Motor neuron (in vitro differentiated cells): ENCODE measurements at regions not wholly inside any gene's neighbourhood (a gene's known extent, or its start where the extent isn't known, plus 50 kb on each side); places are given as distances from the start of the nearest gene placed in this dataset.

ENCODE experiments used
- ATAC-seq, 8 experiments: fragments of 200-7000 bp; cut with Tn5 transposase; replicated peaks in 6 of 8; 2 replicates each; pipeline ENCODE4 v1.8.0; 2021; ENCODE audit warnings: mild to moderate bottlenecking in 8 of 8, moderate library complexity in 8 of 8
- H3K27ac ChIP-seq, 2 donors: fragments of 250-450 bp; sonication (Bioruptor Pico); 2 replicates each; pipeline ENCODE4 v1.9.0; 2021; ENCODE audit warnings: antibody characterized with exemption in 2 of 2, mild to moderate bottlenecking in 2 of 2, moderate library complexity in 1 of 2
- H3K4me1 ChIP-seq, 2 donors: fragments of 250-450 bp; sonication (Bioruptor Pico); replicated peaks in 1 of 2; 2 replicates each; pipeline ENCODE4 v1.6.1; 2021; ENCODE audit warnings: antibody characterized with exemption in 2 of 2, mild to moderate bottlenecking in 2 of 2, moderate library complexity in 1 of 2
- H3K4me3 ChIP-seq, 5 donors: fragments of 250-450 bp; sonication (Bioruptor Pico); 2 replicates each; pipeline ENCODE4 v1.9.0; 2021; ENCODE audit warnings: antibody characterized with exemption in 5 of 5, mild to moderate bottlenecking in 5 of 5, moderate library complexity in 4 of 5
- WGBS, 10 experiments: fragments of 450-650 bp; shearing (Covaris generic); methylation state at CpG; one replicate each; pipeline ENCODE4 v1.0.0; 2022; 5-methylcytosine and 5-hydroxymethylcytosine counted together
- in situ Hi-C, 9 experiments: fragments of 400-800 bp; cut with MboI; loops; one replicate each; pipeline ENCODE4 v1.15.0; 2021; ENCODE audit warnings: low sequenced_read_pairs in 9 of 9, low pct_unique_long_range_greater_than_20kb in 2 of 9; ENCODE audit not compliant: unreplicated experiment in 9 of 9

GRCh38 chr19:32097011-32097410 is 248.4 kb upstream of the ZNF507 start:
- in situ Hi-C loops = no loop called here
- ATAC-seq = no peak

GRCh38 chr19:32097620-32098019 is 247.8 kb upstream of the ZNF507 start:
- in situ Hi-C loops = no loop called here
- H3K27ac ChIP-seq = no peak overlapping the region
- no peak for ATAC-seq
- H3K4me3 ChIP-seq = no peak overlapping the region
- H3K4me1 ChIP-seq = peaks cover 1 to 4% of the 10 kb centered on the region in 2 donors
- WGBS, 10 experiments = 25 to 100% (median 81%) methylated on average over 1 to 2 of the region's 2 CpGs; no CpG with 5 or more reads in 1 of the 10 experiments

More at GRCh38 chr19:32097011-32097410, 248.4 kb upstream of the ZNF507 start:
- no peak overlapping the region for H3K4me3 ChIP-seq
- peaks cover 2 to 3% of the 10 kb centered on the region in 2 donors for H3K4me1 ChIP-seq
- H3K27ac ChIP-seq = no peak overlapping the region
- WGBS, 10 experiments = 18 to 100% (median 73%) methylated on average over 1 to 4 of the region's 4 CpGs; no CpG with 5 or more reads in 4 of the 10 experiments

GRCh38 chr19:32098968-32099367 is 246.4 kb upstream of the ZNF507 start:
- no peak overlapping the region for H3K4me3 ChIP-seq
- in situ Hi-C loops = no loop called here
- no peak overlapping the region for H3K27ac ChIP-seq
- WGBS, 10 experiments = 10 to 66% (median 47%) methylated on average over 3 to 6 of the region's 6 CpGs; no CpG with 5 or more reads in 2 of the 10 experiments
- no peak for ATAC-seq
- H3K4me1 ChIP-seq = peaks cover 14 to 18% of the 10 kb centered on the region in 2 donors

- no peak for ATAC-seq
- H3K27ac ChIP-seq = no peak overlapping the region
- peaks cover 32 to 39% of the 10 kb centered on the region in 2 donors for H3K4me1 ChIP-seq
- in situ Hi-C loops = no loop called here
- no peak overlapping the region for H3K4me3 ChIP-seq
- 0 to 100% (median 91%) methylated on average over 1 of the region's 1 CpG; no CpG with 5 or more reads in 6 of the 10 experiments for WGBS, 10 experiments
Observed at GRCh38 chr19:32101206-32101605, 244.2 kb upstream of the ZNF507 start.

- H3K27ac ChIP-seq = peak overlapping the region; percentile 55 to 77
- WGBS, 10 experiments = 15 to 100% (median 35%) methylated on average over 1 to 10 of the region's 11 CpGs; no CpG with 5 or more reads in 2 of the 10 experiments
- in situ Hi-C loops = no loop called here
- ATAC-seq = peak in 5 of 8 experiments; percentile 39 to 56 (median 42)
- H3K4me3 ChIP-seq = peak overlapping the region in 2 of 5 donors; percentile 19 to 23
- H3K4me1 ChIP-seq = peaks cover 37 to 49% of the 10 kb centered on the region in 2 donors
Observed at GRCh38 chr19:32103541-32103940, 241.9 kb upstream of the ZNF507 start.

GRCh38 chr19:32104153-32104849 is 241.1 kb upstream of the ZNF507 start:
- WGBS, 10 experiments = 0 to 60% (median 12%) methylated on average over 1 to 7 of the region's 16 CpGs; no CpG with 5 or more reads in 1 of the 10 experiments
- ATAC-seq = peak in 6 of 8 experiments; percentile 27 to 93 (median 92)
- Histone ChIP-seq H3K4me1 (peaks cover 42 to 49% of the 10 kb centered on the region in 2 donors), H3K4me3 (peak overlapping the region in 3 of 5 donors; percentile 6 to 23 (median 19)), H3K27ac (peak overlapping the region; percentile 58 to 77)
- in situ Hi-C loops = no loop called here

- in situ Hi-C loops = no loop called here
- peak overlapping the region in 3 of 5 donors; percentile 6 to 23 (median 19) for H3K4me3 ChIP-seq
- peaks cover 42 to 49% of the 10 kb centered on the region in 2 donors for H3K4me1 ChIP-seq
- peak in 2 of 8 experiments; percentile 29 to 38 for ATAC-seq
- H3K27ac ChIP-seq = peak overlapping the region; percentile 58 to 77
- WGBS, 10 experiments = 11 to 100% (median 47%) methylated on average over 1 to 5 of the region's 8 CpGs; no CpG with 5 or more reads in 1 of the 10 experiments
Observed at GRCh38 chr19:32104850-32105235, 240.6 kb upstream of the ZNF507 start.

GRCh38 chr19:32105527-32106310 is 239.7 kb upstream of the ZNF507 start:
- WGBS, 10 experiments = 1 to 75% (median 30%) methylated on average over 2 to 12 of the region's 16 CpGs
- ATAC-seq = no peak

GRCh38 chr19:32122258-32122657 is 223.2 kb upstream of the ZNF507 start:
- Histone ChIP-seq H3K4me1 (peaks cover 8 to 13% of the 10 kb centered on the region in 2 donors), H3K4me3 (no peak overlapping the region), H3K27ac (no peak overlapping the region)
- WGBS, 10 experiments = 11 to 100% (median 86%) methylated on average over 3 to 4 of the region's 4 CpGs
- no peak for ATAC-seq
- in situ Hi-C loops = no loop called here

More at GRCh38 chr19:32105527-32106310, 239.7 kb upstream of the ZNF507 start:
- Histone ChIP-seq H3K27ac (peak overlapping the region; percentile 11 to 27), H3K4me1 (peaks cover 42 to 49% of the 10 kb centered on the region in 2 donors), H3K4me3 (no peak overlapping the region)
- in situ Hi-C loops = no loop called here

GRCh38 chr19:32123355-32123940 is 222.0 kb upstream of the ZNF507 start:
- H3K27ac ChIP-seq = no peak overlapping the region
- in situ Hi-C loops = no loop called here
- 13 to 90% (median 80%) methylated on average over 1 to 10 of the region's 11 CpGs for WGBS, 10 experiments
- H3K4me3 ChIP-seq = no peak overlapping the region
- no peak for ATAC-seq
- peaks cover 8 to 13% of the 10 kb centered on the region in 2 donors for H3K4me1 ChIP-seq

GRCh38 chr19:32124585-32124984 is 220.8 kb upstream of the ZNF507 start:
- in situ Hi-C loops = no loop called here
- 20 to 91% (median 28%) methylated on average over 1 to 6 of the region's 10 CpGs; no CpG with 5 or more reads in 6 of the 10 experiments for WGBS, 10 experiments
- H3K27ac ChIP-seq = no peak overlapping the region
- H3K4me1 ChIP-seq = peaks cover 15 to 18% of the 10 kb centered on the region in 2 donors
- no peak overlapping the region for H3K4me3 ChIP-seq
- ATAC-seq = no peak

GRCh38 chr19:32129141-32129540 is 216.3 kb upstream of the ZNF507 start:
- peak in 5 of 8 experiments; percentile 79 to 95 (median 94) for ATAC-seq
- Histone ChIP-seq H3K4me3 (no peak overlapping the region), H3K27ac (peak overlapping the region in 1 of 2 donors; percentile 46), H3K4me1 (peaks cover 15 to 24% of the 10 kb centered on the region in 2 donors)
- in situ Hi-C loops = no loop called here
- WGBS, 10 experiments = 20 to 100% (median 60%) methylated on average over 1 to 10 of the region's 10 CpGs; no CpG with 5 or more reads in 2 of the 10 experiments
